ENCODE measurements at regions not wholly inside any gene's neighbourhood (a gene's known extent, or its start where the extent isn't known, plus 50 kb on each side); places are given as distances from the start of the nearest gene placed in this dataset.
"Not testable (repeated sequence)": the region's sequence is repeated elsewhere in the genome, so short reads cannot be mapped to it uniquely, and the experiment has no call there.

- CTCF ChIA-PET, result no interaction called here
- no peak for TF ChIP-seq CTCF (IDR thresholded peaks at IDR 0.05; ENCODE audit: control extremely low read depth, extremely low read depth, low read depth, missing control alignments)
Measured at GRCh38 chr3:135419155-135419554, 546.4 kb upstream of the PPP2R3A start.

GRCh38 chr3:135426508-135426907 lies 539.0 kb upstream of the PPP2R3A start:
- no peak for DNase-seq (ENCODE audit: extremely low spot score)
- ChIA-PET CTCF (no interaction called here), POLR2A (no interaction called here)
- no peak for TF ChIP-seq CTCF (IDR thresholded peaks at IDR 0.05; ENCODE audit: control extremely low read depth, extremely low read depth, low read depth, missing control alignments)

More at GRCh38 chr3:135419155-135419554, 546.4 kb upstream of the PPP2R3A start:
- POLR2A ChIA-PET, result no interaction called here
- DNase-seq (ENCODE audit: extremely low spot score), result no peak

- TF ChIP-seq CTCF (IDR thresholded peaks at IDR 0.05; ENCODE audit: control extremely low read depth, extremely low read depth, low read depth, missing control alignments), result no peak
- no peak for DNase-seq (ENCODE audit: extremely low spot score)
- ChIA-PET CTCF (interaction anchor here (1.2 kb wide), 1 partner anchor 15 kb away, joined by 4 read pairs; no protein-coding TSS in a partner anchor), POLR2A (no interaction called here)
Measured at GRCh38 chr3:135432402-135432801, 533.1 kb upstream of the PPP2R3A start.

GRCh38 chr3:135438889-135439597 lies 526.5 kb upstream of the PPP2R3A start:
- DNase-seq (ENCODE audit: extremely low spot score); CTCF ChIA-PET; POLR2A ChIA-PET: not testable (repeated sequence)

GRCh38 chr3:135439632-135440031 lies 525.9 kb upstream of the PPP2R3A start:
- POLR2A ChIA-PET; DNase-seq (ENCODE audit: extremely low spot score); CTCF ChIA-PET: not testable (repeated sequence)

GRCh38 chr3:135440233-135440632 lies 525.3 kb upstream of the PPP2R3A start:
- ChIA-PET POLR2A (no interaction called here), CTCF (no interaction called here)
- no peak for TF ChIP-seq CTCF (IDR thresholded peaks at IDR 0.05; ENCODE audit: control extremely low read depth, extremely low read depth, low read depth, missing control alignments)
- no peak for DNase-seq (ENCODE audit: extremely low spot score)

- POLR2A ChIA-PET, result no interaction called here
- no peak for DNase-seq (ENCODE audit: extremely low spot score)
- no peak for TF ChIP-seq CTCF (IDR thresholded peaks at IDR 0.05; ENCODE audit: control extremely low read depth, extremely low read depth, low read depth, missing control alignments)
- CTCF ChIA-PET, result no interaction called here
Measured at GRCh38 chr3:135440746-135441145, 524.8 kb upstream of the PPP2R3A start.

GRCh38 chr3:135444058-135444457 lies 521.5 kb upstream of the PPP2R3A start:
- TF ChIP-seq CTCF (IDR thresholded peaks at IDR 0.05; ENCODE audit: control extremely low read depth, extremely low read depth, low read depth, missing control alignments), result no peak
- CTCF ChIA-PET, result no interaction called here
- POLR2A ChIA-PET, result no interaction called here
- DNase-seq (ENCODE audit: extremely low spot score), result no peak
